K562 (cell line): ENCODE measurements at regions not wholly inside any gene's neighbourhood (a gene's known extent, or its start where the extent isn't known, plus 50 kb on each side); places are given as distances from the start of the nearest gene placed in this dataset.

Experiments
- CREB1 ChIP-seq, 2 experiments: sonication (generic) in 1 of 2; formaldehyde crosslinking in 1 of 2; IDR thresholded peaks; 2 replicates each; pipeline versions ENCODE4 v1.6.1 to v1.8.0; 2012 to 2022; ENCODE audit warnings: inconsistent platforms in 1 of 2, mild to moderate bottlenecking in 1 of 2, missing genetic modification reagents in 1 of 2, moderate library complexity in 1 of 2
- HDAC6 ChIP-seq: IDR thresholded peaks from 2 replicates; pipeline ENCODE4 v1.6.1; 2012; ENCODE audit warnings: low read depth, mild to moderate bottlenecking, control low read depth, inconsistent platforms, low read length, moderate library complexity
- RFX5 ChIP-seq: IDR thresholded peaks from 2 replicates; pipeline ENCODE4 v1.6.1; 2011; ENCODE audit warnings: low read depth, mild to moderate bottlenecking, improper control_type of control experiment, low read length

DNA sequence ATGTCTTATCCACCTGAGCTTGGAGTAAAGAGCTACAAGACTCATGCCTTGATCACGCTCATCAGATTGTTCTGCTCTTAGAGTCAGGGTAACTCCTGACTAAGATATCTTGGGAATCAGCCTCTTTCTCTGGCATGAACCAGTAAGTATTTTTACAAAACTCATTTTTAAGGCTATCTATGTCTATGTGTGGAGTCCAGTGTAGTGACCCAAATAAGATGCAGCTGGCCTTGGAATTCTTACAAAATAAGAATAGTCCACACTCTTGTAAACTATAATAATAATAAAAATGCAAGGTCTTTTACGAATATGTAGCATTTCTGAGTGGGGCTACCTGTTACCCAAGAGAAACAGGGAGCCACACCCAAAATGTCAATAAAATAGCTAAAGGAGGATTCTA lies 498.3 kb upstream of the SYT4 start:
- no peak for TF ChIP-seq RFX5
- no peak for TF ChIP-seq CREB1 (IDR thresholded peaks at IDR 0.05)
- TF ChIP-seq CREB1 (CRISPR knock-in tag; IDR thresholded peaks at IDR 0.05) = no peak
- TF ChIP-seq HDAC6 = no peak
